GM23338 (cell line): ENCODE measurements at regions not wholly inside any gene's neighbourhood (a gene's known extent, or its start where the extent isn't known, plus 50 kb on each side); places are given as distances from the start of the nearest gene placed in this dataset.

Experiments used
- ATAC-seq: fragments of 200-7000 bp; cut with Tn5 transposase; 3 replicates; pipeline ENCODE4 v1.9.1; 2020
- DNase-seq: peaks from one replicate; pipeline ENCODE4 v3.0.0-alpha.2; 2015; ENCODE audit warnings: low spot score
- H2AFZ ChIP-seq: fragments of 200-600 bp; sonication (generic); 2 replicates; pipeline ENCODE4 v1.8.0; 2016; ENCODE audit warnings: antibody characterized with exemption, mild to moderate bottlenecking, moderate library complexity
- H3F3A ChIP-seq: fragments of 200-600 bp; sonication (generic); replicated peaks from 2 replicates; pipeline ENCODE4 v1.8.0; 2017; ENCODE audit warnings: antibody characterized with exemption, mixed run types, low read depth
- H3K27ac ChIP-seq: fragments of 200-600 bp; sonication (generic); 2 replicates; pipeline ENCODE4 v1.6.1; 2016; ENCODE audit warnings: low read depth
- H3K27me3 ChIP-seq: fragments of 200-600 bp; sonication (generic); 2 replicates; pipeline ENCODE4 v1.8.0; 2016; ENCODE audit warnings: mild to moderate bottlenecking, mixed run types, moderate library complexity; ENCODE audit not compliant: insufficient read depth
- H3K36me3 ChIP-seq: fragments of 200-600 bp; sonication (generic); 2 replicates; pipeline ENCODE4 v1.8.0; 2016; ENCODE audit warnings: mild to moderate bottlenecking; ENCODE audit not compliant: insufficient read depth
- H3K4me1 ChIP-seq: fragments of 200-600 bp; sonication (generic); 2 replicates; pipeline ENCODE4 v1.8.0; 2016; ENCODE audit warnings: mild to moderate bottlenecking, moderate library complexity; ENCODE audit not compliant: insufficient read depth
- H3K4me2 ChIP-seq: fragments of 200-600 bp; sonication (generic); 2 replicates; pipeline ENCODE4 v1.7.1; 2017; ENCODE audit warnings: mixed run types
- H3K4me3 ChIP-seq: fragments of 200-600 bp; sonication (generic); 2 replicates; pipeline ENCODE4 v1.6.1; 2016; ENCODE audit warnings: mixed run types
- H3K79me2 ChIP-seq: fragments of 200-600 bp; sonication (generic); replicated peaks from 2 replicates; pipeline ENCODE4 v1.8.0; 2017; ENCODE audit warnings: mild to moderate bottlenecking; ENCODE audit not compliant: insufficient read depth
- H3K9me2 ChIP-seq: fragments of 200-600 bp; sonication (generic); 2 replicates; pipeline ENCODE4 v1.8.0; 2017; ENCODE audit not compliant: insufficient read depth
- H4K20me1 ChIP-seq: fragments of 200-600 bp; sonication (generic); replicated peaks from 2 replicates; pipeline ENCODE4 v1.8.0; 2017; ENCODE audit warnings: mild to moderate bottlenecking; ENCODE audit not compliant: insufficient read depth
- H3K27ac Mint-ChIP-seq: 2 replicates; pipeline ENCODE4 v1.8.0; 2020; ENCODE audit warnings: inconsistent platforms, mild to moderate bottlenecking, moderate library complexity, mixed read lengths
- H3K27me3 Mint-ChIP-seq: 3 replicates; pipeline ENCODE4 v1.8.0; 2022; ENCODE audit warnings: low read depth, mild to moderate bottlenecking, moderate library complexity, mixed read lengths, inconsistent platforms; ENCODE audit not compliant: insufficient read depth, poor library complexity
- H3K36me3 Mint-ChIP-seq: 3 replicates; pipeline ENCODE4 v1.8.0; 2021; ENCODE audit warnings: low read depth, mild to moderate bottlenecking, inconsistent platforms, moderate library complexity, mixed read lengths
- H3K4me1 Mint-ChIP-seq: 3 replicates; pipeline ENCODE4 v1.8.0; 2020; ENCODE audit warnings: mild to moderate bottlenecking, inconsistent platforms, mixed read lengths
- H3K4me3 Mint-ChIP-seq: 3 replicates; pipeline ENCODE4 v1.8.0; 2021; ENCODE audit warnings: moderate library complexity, mild to moderate bottlenecking, inconsistent platforms, mixed read lengths
- H3K9me3 Mint-ChIP-seq: 3 replicates; pipeline ENCODE4 v1.8.0; 2020; ENCODE audit warnings: moderate library complexity, mild to moderate bottlenecking, inconsistent platforms, mixed read lengths
- EZH2 ChIP-seq: fragments of 200-600 bp; sonication (generic); IDR thresholded peaks from one replicate; pipeline ENCODE4 v1.8.0; 2017; ENCODE audit warnings: antibody characterized with exemption, mild to moderate bottlenecking, low read depth; ENCODE audit not compliant: unreplicated experiment
- JUNB ChIP-seq: IDR thresholded peaks from one replicate; pipeline ENCODE4 v1.6.1; 2016; ENCODE audit warnings: antibody characterized with exemption; ENCODE audit not compliant: unreplicated experiment
- NANOG ChIP-seq: IDR thresholded peaks from 2 replicates; pipeline ENCODE4 v1.6.1; 2016; ENCODE audit warnings: antibody characterized with exemption, borderline replicate concordance
- POLR2AphosphoS5 ChIP-seq: IDR thresholded peaks from 2 replicates; pipeline ENCODE4 v1.6.1; 2016; ENCODE audit warnings: antibody characterized with exemption, low read depth
- STAT1 ChIP-seq: IDR thresholded peaks from one replicate; pipeline ENCODE4 v1.6.1; 2016; ENCODE audit warnings: antibody characterized with exemption; ENCODE audit not compliant: unreplicated experiment
- ZNF114 ChIP-seq: fragments of 250-450 bp; sonication (Bioruptor Pico); IDR thresholded peaks from 2 replicates; pipeline ENCODE4 v1.5.0; 2020; ENCODE audit warnings: mild to moderate bottlenecking, moderate library complexity
- ZNF331 ChIP-seq: fragments of 250-450 bp; sonication (Bioruptor Pico); IDR thresholded peaks from 2 replicates; pipeline ENCODE4 v1.5.0; 2020; ENCODE audit warnings: low read depth, mild to moderate bottlenecking, moderate library complexity
- TF ChIP-seq, protein P1 (sequence below): IDR thresholded peaks from one replicate; pipeline ENCODE4 v1.6.1; 2018; ENCODE audit warnings: antibody characterized with exemption; ENCODE audit not compliant: unreplicated experiment
- TF ChIP-seq, protein P2 (sequence below): IDR thresholded peaks from 2 replicates; pipeline ENCODE4 v1.6.1; 2016; ENCODE audit warnings: antibody characterized with exemption
- TF ChIP-seq, protein P3 (sequence below), 2 experiments: fragments of 200-600 bp in 1 of 2; sonication (generic) in 1 of 2; conservative IDR thresholded peaks; 2 replicates each; pipeline versions ENCODE4 v1.5.1 to v1.6.1; 2016 to 2017; ENCODE audit warnings: antibody characterized with exemption in 2 of 2, low read depth in 2 of 2, mild to moderate bottlenecking in 2 of 2, moderate library complexity in 1 of 2

DNA sequence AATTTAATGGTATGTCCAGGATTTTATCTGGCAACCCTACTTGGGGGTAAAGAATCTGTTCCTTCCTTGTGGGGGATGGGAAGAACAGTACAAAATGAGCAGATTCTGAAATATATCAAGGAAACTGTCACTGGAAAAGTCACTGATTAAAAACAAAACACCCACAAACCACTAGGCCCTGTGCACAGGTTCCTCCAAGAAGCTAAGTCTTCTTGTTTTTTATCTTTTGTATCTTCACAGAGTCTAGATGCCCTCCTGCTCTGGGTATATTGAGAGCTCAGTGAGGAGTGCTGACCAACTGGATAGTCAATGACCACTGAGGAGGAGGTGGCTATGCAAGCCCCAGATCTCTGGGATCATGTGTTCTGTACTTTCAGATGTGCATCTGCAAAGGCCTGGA is 86.8 kb upstream of the ANKRD1 start:
- H3K36me3 Mint-ChIP-seq: no peaks in the 10 kb centered on the region
- no peak overlapping the region for H3K27ac ChIP-seq
- H3K4me1 ChIP-seq: no peaks in the 10 kb centered on the region
- H3K27me3 Mint-ChIP-seq: no peaks in the 10 kb centered on the region
- H3K4me3 ChIP-seq: no peak overlapping the region
- H3K27ac Mint-ChIP-seq: no peak overlapping the region
- no peaks in the 10 kb centered on the region for H4K20me1 ChIP-seq
- H3K36me3 ChIP-seq: no peaks in the 10 kb centered on the region
- H2AFZ ChIP-seq: no peak overlapping the region
- no peak overlapping the region for H3K4me2 ChIP-seq
- H3F3A ChIP-seq: no peaks in the 10 kb centered on the region
- no peaks in the 10 kb centered on the region for H3K9me2 ChIP-seq
- no peak for DNase-seq
- H3K9me3 Mint-ChIP-seq: no peaks in the 10 kb centered on the region
- no peaks in the 10 kb centered on the region for H3K79me2 ChIP-seq
- TF ChIP-seq ZNF331 (no peak), ZNF114 (no peak), POLR2AphosphoS5 (no peak), STAT1 (no peak)
- no peaks in the 10 kb centered on the region for H3K27me3 ChIP-seq
- no peak overlapping the region for H3K4me3 Mint-ChIP-seq
- ATAC-seq: no peak
- peaks cover 3% of the 10 kb centered on the region; the same call in 2 of the 3 replicates for H3K4me1 Mint-ChIP-seq

DNA sequence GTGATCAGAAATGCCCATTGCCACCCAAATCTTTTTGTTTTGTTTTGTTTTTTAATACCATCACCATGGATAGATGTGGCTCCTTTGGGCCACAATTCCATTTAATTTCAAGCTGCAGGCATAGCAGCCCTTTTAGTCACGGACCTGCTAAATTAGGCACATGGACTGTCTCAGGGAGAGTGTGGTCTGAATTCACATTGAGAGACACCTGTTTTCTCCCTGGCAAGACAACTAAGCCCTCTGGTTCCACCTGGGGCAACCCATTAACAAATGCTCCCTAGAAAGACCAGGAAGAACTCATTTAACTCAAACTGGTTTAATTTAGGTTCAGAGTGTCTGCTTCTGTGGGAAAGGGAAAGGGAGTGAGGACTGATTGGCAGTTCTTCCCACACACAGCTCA is 88.2 kb upstream of the ANKRD1 start:
- no peak overlapping the region for H3K4me2 ChIP-seq
- H3K4me3 Mint-ChIP-seq: no peak overlapping the region
- H3F3A ChIP-seq: no peaks in the 10 kb centered on the region
- H3K4me1 Mint-ChIP-seq: peaks cover 3% of the 10 kb centered on the region; the same call in 2 of the 3 replicates
- H3K27me3 ChIP-seq: no peaks in the 10 kb centered on the region
- no peaks in the 10 kb centered on the region for H3K79me2 ChIP-seq
- no peaks in the 10 kb centered on the region for H3K9me3 Mint-ChIP-seq
- no peaks in the 10 kb centered on the region; the same call in 1 of the 2 replicates for H4K20me1 ChIP-seq
- H3K27ac Mint-ChIP-seq: no peak overlapping the region
- DNase-seq: no peak
- no peak overlapping the region for H3K27ac ChIP-seq
- H3K9me2 ChIP-seq: no peaks in the 10 kb centered on the region
- no peaks in the 10 kb centered on the region for H3K36me3 ChIP-seq
- H3K27me3 Mint-ChIP-seq: no peaks in the 10 kb centered on the region
- H3K4me3 ChIP-seq: no peak overlapping the region
- H2AFZ ChIP-seq: no peak overlapping the region
- no peaks in the 10 kb centered on the region for H3K36me3 Mint-ChIP-seq
- H3K4me1 ChIP-seq: no peaks in the 10 kb centered on the region
- no peak for TF ChIP-seq JUNB
- TF ChIP-seq, protein P1, sequence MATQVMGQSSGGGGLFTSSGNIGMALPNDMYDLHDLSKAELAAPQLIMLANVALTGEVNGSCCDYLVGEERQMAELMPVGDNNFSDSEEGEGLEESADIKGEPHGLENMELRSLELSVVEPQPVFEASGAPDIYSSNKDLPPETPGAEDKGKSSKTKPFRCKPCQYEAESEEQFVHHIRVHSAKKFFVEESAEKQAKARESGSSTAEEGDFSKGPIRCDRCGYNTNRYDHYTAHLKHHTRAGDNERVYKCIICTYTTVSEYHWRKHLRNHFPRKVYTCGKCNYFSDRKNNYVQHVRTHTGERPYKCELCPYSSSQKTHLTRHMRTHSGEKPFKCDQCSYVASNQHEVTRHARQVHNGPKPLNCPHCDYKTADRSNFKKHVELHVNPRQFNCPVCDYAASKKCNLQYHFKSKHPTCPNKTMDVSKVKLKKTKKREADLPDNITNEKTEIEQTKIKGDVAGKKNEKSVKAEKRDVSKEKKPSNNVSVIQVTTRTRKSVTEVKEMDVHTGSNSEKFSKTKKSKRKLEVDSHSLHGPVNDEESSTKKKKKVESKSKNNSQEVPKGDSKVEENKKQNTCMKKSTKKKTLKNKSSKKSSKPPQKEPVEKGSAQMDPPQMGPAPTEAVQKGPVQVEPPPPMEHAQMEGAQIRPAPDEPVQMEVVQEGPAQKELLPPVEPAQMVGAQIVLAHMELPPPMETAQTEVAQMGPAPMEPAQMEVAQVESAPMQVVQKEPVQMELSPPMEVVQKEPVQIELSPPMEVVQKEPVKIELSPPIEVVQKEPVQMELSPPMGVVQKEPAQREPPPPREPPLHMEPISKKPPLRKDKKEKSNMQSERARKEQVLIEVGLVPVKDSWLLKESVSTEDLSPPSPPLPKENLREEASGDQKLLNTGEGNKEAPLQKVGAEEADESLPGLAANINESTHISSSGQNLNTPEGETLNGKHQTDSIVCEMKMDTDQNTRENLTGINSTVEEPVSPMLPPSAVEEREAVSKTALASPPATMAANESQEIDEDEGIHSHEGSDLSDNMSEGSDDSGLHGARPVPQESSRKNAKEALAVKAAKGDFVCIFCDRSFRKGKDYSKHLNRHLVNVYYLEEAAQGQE: no peak
- no peak for ATAC-seq

DNA sequence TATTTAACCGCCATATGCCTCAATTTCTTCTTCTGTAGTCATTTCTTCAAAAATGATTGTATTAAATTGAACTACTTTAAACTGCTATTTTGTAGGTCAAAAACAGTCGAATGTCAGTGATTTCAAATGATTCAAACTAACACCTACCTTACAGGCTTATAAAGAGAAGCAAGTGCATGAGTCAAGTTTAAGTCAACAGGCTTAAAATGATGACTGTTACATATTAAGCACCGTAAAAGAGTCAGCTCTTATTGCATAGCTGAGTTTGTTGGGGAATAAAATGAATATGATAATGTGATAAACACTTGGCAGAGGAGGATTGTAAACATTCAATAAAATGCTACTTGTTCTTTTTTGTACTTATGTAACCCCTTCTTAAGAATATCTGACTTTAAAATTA is 90.1 kb upstream of the ANKRD1 start:
- no peak overlapping the region for H3K4me3 ChIP-seq
- Mint-ChIP-seq H3K9me3 (no peaks in the 10 kb centered on the region), H3K27me3 (no peaks in the 10 kb centered on the region), H3K36me3 (no peaks in the 10 kb centered on the region), H3K4me3 (no peak overlapping the region), H3K4me1 (peaks cover 3% of the 10 kb centered on the region; the same call in 2 of the 3 replicates), H3K27ac (no peak overlapping the region)
- no peaks in the 10 kb centered on the region for H3K4me1 ChIP-seq
- ATAC-seq: no peak
- DNase-seq: no peak
- no peak overlapping the region for H2AFZ ChIP-seq
- no peaks in the 10 kb centered on the region; the same call in 1 of the 2 replicates for H4K20me1 ChIP-seq
- H3K27me3 ChIP-seq: no peaks in the 10 kb centered on the region
- H3F3A ChIP-seq: no peaks in the 10 kb centered on the region
- H3K4me2 ChIP-seq: no peak overlapping the region
- no peak overlapping the region for H3K27ac ChIP-seq
- no peaks in the 10 kb centered on the region for H3K36me3 ChIP-seq
- no peaks in the 10 kb centered on the region for H3K9me2 ChIP-seq
- no peaks in the 10 kb centered on the region for H3K79me2 ChIP-seq
- TF ChIP-seq ZNF331 (no peak), NANOG (no peak), ZNF114 (no peak), EZH2 (no peak)
- TF ChIP-seq, protein P2, sequence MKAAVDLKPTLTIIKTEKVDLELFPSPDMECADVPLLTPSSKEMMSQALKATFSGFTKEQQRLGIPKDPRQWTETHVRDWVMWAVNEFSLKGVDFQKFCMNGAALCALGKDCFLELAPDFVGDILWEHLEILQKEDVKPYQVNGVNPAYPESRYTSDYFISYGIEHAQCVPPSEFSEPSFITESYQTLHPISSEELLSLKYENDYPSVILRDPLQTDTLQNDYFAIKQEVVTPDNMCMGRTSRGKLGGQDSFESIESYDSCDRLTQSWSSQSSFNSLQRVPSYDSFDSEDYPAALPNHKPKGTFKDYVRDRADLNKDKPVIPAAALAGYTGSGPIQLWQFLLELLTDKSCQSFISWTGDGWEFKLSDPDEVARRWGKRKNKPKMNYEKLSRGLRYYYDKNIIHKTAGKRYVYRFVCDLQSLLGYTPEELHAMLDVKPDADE: no peak
- TF ChIP-seq, protein P3, sequence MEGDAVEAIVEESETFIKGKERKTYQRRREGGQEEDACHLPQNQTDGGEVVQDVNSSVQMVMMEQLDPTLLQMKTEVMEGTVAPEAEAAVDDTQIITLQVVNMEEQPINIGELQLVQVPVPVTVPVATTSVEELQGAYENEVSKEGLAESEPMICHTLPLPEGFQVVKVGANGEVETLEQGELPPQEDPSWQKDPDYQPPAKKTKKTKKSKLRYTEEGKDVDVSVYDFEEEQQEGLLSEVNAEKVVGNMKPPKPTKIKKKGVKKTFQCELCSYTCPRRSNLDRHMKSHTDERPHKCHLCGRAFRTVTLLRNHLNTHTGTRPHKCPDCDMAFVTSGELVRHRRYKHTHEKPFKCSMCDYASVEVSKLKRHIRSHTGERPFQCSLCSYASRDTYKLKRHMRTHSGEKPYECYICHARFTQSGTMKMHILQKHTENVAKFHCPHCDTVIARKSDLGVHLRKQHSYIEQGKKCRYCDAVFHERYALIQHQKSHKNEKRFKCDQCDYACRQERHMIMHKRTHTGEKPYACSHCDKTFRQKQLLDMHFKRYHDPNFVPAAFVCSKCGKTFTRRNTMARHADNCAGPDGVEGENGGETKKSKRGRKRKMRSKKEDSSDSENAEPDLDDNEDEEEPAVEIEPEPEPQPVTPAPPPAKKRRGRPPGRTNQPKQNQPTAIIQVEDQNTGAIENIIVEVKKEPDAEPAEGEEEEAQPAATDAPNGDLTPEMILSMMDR (conservative IDR thresholded peaks at IDR 0.05; ENCODE audit: low read depth in 2 of 2): no peak
